ENCODE measurements at regions not wholly inside any gene's neighbourhood (a gene's known extent, or its start where the extent isn't known, plus 50 kb on each side); places are given as distances from the start of the nearest gene placed in this dataset.

DNA sequence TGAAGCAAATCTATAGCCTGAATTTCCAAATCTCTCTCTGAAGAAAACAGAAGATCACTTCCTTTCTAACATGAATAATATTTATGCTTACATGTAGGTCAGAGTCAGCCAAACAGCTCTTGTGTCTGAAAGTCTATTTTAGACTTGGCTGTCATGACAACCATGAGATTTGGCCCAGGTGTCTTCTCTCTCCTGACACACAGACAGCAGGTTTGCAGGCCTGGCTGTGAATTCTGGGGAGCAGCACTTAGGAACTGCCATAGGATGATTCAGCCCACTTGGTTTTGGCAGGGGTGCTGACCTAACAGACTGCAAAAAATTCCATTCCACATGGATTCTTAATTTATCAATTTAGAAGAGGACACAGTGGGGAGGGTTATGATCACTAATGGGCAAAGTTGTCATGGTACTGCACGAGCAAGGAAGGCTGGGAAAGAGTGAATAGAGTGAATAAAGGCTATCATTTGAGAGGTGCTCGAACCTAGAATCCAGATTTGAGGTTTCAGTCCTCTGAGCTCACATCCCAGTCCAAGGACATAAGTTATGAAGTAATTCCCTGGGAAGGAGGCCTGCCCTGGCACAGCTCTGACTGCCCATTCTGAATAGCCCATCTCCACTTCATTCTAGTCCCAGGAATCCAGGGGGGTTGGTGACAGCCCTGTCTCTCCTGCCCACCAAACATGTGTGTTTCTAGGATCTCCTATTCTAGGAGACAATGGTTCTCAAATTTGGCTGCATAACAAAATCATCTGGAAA lies 453.9 kb upstream of the TRIB2 start:
- DNase-seq (ENCODE audit: low spot score) = no peak
- peaks cover 3% of the 10 kb centered on the region for H3K9me3 Mint-ChIP-seq (ENCODE audit: low read depth)
- no peak for TF ChIP-seq CTCF (IDR thresholded peaks at IDR 0.05)
- no peaks in the 10 kb centered on the region for H3K27me3 Mint-ChIP-seq (ENCODE audit: low read depth)
- H3K4me3 Mint-ChIP-seq (ENCODE audit: unreplicated experiment) = no peak overlapping the region
- H3K36me3 Mint-ChIP-seq (ENCODE audit: low read depth) = no peaks in the 10 kb centered on the region
- H3K4me1 Mint-ChIP-seq (ENCODE audit: low read depth) = peaks cover 13% of the 10 kb centered on the region
- peak overlapping the region; percentile 52 for H3K27ac Mint-ChIP-seq (ENCODE audit: unreplicated experiment)

- no peaks in the 10 kb centered on the region for H3K36me3 Mint-ChIP-seq (ENCODE audit: low read depth)
- H3K27me3 Mint-ChIP-seq (ENCODE audit: low read depth) = no peaks in the 10 kb centered on the region
- TF ChIP-seq CTCF (IDR thresholded peaks at IDR 0.05) = no peak
- no peak for DNase-seq (ENCODE audit: low spot score)
- H3K4me1 Mint-ChIP-seq (ENCODE audit: low read depth) = peaks cover 13% of the 10 kb centered on the region
- no peak overlapping the region for H3K4me3 Mint-ChIP-seq (ENCODE audit: unreplicated experiment)
- H3K9me3 Mint-ChIP-seq (ENCODE audit: low read depth) = peaks cover 3% of the 10 kb centered on the region
- H3K27ac Mint-ChIP-seq (ENCODE audit: unreplicated experiment) = no peak overlapping the region
Observed at GRCh38 chr2:12263730-12264129, 453.0 kb upstream of the TRIB2 start.

DNA sequence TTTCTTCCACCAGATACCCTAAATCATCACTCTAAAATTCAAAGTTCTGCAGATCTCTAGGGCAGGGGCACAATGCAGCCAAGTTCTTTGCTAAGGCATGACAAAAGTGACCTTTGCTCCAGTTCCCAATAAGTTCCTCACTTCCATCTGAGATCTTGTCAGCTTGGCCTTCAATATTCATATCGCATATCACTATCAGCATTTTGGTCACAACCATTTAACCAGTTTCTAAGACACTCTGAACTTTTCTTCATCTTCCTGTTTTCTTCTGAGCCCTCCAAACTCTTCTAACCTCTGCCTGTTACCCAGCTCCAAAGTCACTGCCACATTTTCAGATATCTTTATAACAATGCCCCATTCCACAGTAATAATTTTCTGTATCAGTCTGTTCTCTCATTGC lies 452.6 kb upstream of the TRIB2 start:
- no peaks in the 10 kb centered on the region for H3K27me3 Mint-ChIP-seq (ENCODE audit: low read depth)
- no peak overlapping the region for H3K4me3 Mint-ChIP-seq (ENCODE audit: unreplicated experiment)
- no peak for TF ChIP-seq CTCF (IDR thresholded peaks at IDR 0.05)

GRCh38 chr2:12265646-12266045 lies 451.1 kb upstream of the TRIB2 start:
- Mint-ChIP-seq H3K4me3 (ENCODE audit: unreplicated experiment) (no peak overlapping the region), H3K9me3 (ENCODE audit: low read depth) (peaks cover 3% of the 10 kb centered on the region), H3K27ac (ENCODE audit: unreplicated experiment) (no peak overlapping the region), H3K36me3 (ENCODE audit: low read depth) (no peaks in the 10 kb centered on the region), H3K27me3 (ENCODE audit: low read depth) (no peaks in the 10 kb centered on the region), H3K4me1 (ENCODE audit: low read depth) (peaks cover 13% of the 10 kb centered on the region)
- no peak for TF ChIP-seq CTCF (IDR thresholded peaks at IDR 0.05)
- no peak for DNase-seq (ENCODE audit: low spot score)

More for the DNA sequence above, 452.6 kb upstream of the TRIB2 start:
- no peaks in the 10 kb centered on the region for H3K36me3 Mint-ChIP-seq (ENCODE audit: low read depth)
- no peak for DNase-seq (ENCODE audit: low spot score)
- H3K4me1 Mint-ChIP-seq (ENCODE audit: low read depth) = peaks cover 13% of the 10 kb centered on the region
- no peak overlapping the region for H3K27ac Mint-ChIP-seq (ENCODE audit: unreplicated experiment)
- H3K9me3 Mint-ChIP-seq (ENCODE audit: low read depth) = peaks cover 3% of the 10 kb centered on the region

DNA sequence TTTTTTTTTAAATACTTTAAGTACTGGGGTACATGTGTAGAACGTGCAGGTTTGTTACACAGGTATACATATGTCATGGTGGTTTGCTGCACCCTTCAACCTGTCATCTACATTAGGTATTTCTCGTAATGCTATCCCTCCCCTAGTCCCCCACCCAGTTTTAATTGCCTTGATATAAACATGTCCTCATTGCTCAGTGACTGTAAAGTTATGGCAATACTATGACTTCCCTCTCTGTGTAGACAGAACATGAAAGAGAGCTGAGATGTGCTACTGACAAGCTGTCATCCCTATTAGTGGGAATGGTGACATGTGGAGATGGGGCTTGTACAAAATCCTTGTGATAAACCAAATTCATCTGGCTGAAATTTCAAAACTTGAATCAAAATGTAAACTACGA lies 449.7 kb upstream of the TRIB2 start:
- H3K4me3 Mint-ChIP-seq (ENCODE audit: unreplicated experiment) = no peak overlapping the region
- H3K27me3 Mint-ChIP-seq (ENCODE audit: low read depth) = no peaks in the 10 kb centered on the region
- DNase-seq (ENCODE audit: low spot score) = no peak
- TF ChIP-seq CTCF (IDR thresholded peaks at IDR 0.05) = no peak
- no peak overlapping the region for H3K27ac Mint-ChIP-seq (ENCODE audit: unreplicated experiment)
- H3K9me3 Mint-ChIP-seq (ENCODE audit: low read depth) = no peaks in the 10 kb centered on the region
- no peaks in the 10 kb centered on the region for H3K36me3 Mint-ChIP-seq (ENCODE audit: low read depth)
- H3K4me1 Mint-ChIP-seq (ENCODE audit: low read depth) = peaks cover 14% of the 10 kb centered on the region

All from chondrocyte (in vitro differentiated cells).